ENCODE measurements at regions not wholly inside any gene's neighbourhood (a gene's known extent, or its start where the extent isn't known, plus 50 kb on each side); places are given as distances from the start of the nearest gene placed in this dataset.

DNA sequence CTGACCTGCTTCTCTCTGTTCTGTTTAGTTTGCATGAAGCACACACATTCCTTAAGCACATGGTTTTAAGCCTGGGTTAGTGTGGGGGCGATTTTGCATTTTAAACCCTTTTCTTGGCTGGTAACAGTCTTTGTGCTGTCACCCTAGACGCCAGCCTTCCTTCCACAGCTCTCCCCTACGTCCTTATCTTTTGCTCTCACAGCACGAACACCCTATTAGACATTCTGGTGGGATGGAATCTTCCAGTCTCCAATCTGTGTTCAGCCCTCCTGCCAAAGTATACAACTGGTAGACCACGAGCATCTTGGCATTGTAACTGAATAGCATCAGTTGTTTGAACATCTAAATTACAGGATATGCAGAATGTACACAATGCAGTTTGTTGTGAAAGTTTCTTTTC lies 316.9 kb upstream of the IRX2 start:
- Histone ChIP-seq H3K4me3 (no peak overlapping the region), H3K27ac (no peak overlapping the region), H3K27me3 (no peaks in the 10 kb centered on the region), H3K9me3 (peaks cover 3% of the 10 kb centered on the region), H3K36me3 (no peaks in the 10 kb centered on the region), H3K4me1 (no peaks in the 10 kb centered on the region)
- intact Hi-C loops (cut with DNase I) = no loop called here
- TF ChIP-seq, protein P1, sequence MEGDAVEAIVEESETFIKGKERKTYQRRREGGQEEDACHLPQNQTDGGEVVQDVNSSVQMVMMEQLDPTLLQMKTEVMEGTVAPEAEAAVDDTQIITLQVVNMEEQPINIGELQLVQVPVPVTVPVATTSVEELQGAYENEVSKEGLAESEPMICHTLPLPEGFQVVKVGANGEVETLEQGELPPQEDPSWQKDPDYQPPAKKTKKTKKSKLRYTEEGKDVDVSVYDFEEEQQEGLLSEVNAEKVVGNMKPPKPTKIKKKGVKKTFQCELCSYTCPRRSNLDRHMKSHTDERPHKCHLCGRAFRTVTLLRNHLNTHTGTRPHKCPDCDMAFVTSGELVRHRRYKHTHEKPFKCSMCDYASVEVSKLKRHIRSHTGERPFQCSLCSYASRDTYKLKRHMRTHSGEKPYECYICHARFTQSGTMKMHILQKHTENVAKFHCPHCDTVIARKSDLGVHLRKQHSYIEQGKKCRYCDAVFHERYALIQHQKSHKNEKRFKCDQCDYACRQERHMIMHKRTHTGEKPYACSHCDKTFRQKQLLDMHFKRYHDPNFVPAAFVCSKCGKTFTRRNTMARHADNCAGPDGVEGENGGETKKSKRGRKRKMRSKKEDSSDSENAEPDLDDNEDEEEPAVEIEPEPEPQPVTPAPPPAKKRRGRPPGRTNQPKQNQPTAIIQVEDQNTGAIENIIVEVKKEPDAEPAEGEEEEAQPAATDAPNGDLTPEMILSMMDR (IDR thresholded peaks at IDR 0.05) = no peak
- ATAC-seq = no peak
- no peak for DNase-seq

DNA sequence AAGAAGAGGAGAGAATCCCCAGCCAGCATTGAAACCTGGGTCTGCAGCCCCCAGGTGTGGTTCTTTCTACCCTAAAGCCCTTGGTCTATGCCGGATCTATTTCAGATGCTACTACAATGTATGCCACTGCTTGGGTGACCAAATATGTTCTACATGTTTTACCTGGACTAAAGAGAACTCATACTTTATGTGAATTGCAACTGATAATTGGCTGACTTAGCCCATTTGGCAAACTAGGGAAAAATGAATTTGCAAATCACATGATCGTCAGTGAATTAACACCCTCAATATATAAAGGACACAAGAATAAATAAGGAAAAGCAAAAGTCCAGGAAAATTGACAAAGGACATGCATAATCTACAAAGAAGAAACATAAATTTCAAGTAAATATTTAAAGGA lies 308.8 kb upstream of the IRX2 start:
- no peak overlapping the region for H3K27ac ChIP-seq
- ATAC-seq (no peak), DNase-seq (no peak)
- intact Hi-C loops (cut with DNase I) = no loop called here
- H3K4me1 ChIP-seq = no peaks in the 10 kb centered on the region
- H3K9me3 ChIP-seq = peaks cover 3% of the 10 kb centered on the region
- TF ChIP-seq, protein P1 (IDR thresholded peaks at IDR 0.05) = no peak
- H3K27me3 ChIP-seq = no peaks in the 10 kb centered on the region
- H3K4me3 ChIP-seq = no peak overlapping the region
- no peaks in the 10 kb centered on the region for H3K36me3 ChIP-seq

DNA sequence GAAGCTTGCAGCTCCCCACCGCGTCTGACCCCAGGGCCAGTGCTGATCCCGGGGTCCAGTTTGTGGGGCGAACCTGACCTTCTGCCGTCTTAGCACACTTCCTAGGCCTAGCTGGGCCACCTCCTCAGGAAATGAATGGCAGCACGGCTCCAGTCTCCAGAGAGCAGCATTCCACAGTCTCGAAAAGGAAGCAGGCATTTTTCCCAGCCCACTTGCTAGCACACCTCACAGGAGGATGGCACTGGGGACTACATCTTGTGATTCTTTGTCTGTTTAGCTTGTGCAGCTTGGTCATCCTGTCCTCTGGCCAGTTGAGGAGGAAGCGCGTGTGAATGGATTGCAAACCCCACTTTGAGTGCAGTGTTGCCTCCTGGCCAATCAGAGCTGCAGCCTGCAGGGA lies 308.0 kb upstream of the IRX2 start:
- H3K27ac ChIP-seq = no peak overlapping the region
- intact Hi-C loops (cut with DNase I) = no loop called here
- H3K4me3 ChIP-seq = no peak overlapping the region
- no peaks in the 10 kb centered on the region for H3K27me3 ChIP-seq
- DNase-seq = no peak
- no peak for ATAC-seq
- H3K9me3 ChIP-seq = peaks cover 3% of the 10 kb centered on the region
- no peaks in the 10 kb centered on the region for H3K4me1 ChIP-seq
- TF ChIP-seq, protein P1 (IDR thresholded peaks at IDR 0.05) = no peak
- H3K36me3 ChIP-seq = no peaks in the 10 kb centered on the region

DNA sequence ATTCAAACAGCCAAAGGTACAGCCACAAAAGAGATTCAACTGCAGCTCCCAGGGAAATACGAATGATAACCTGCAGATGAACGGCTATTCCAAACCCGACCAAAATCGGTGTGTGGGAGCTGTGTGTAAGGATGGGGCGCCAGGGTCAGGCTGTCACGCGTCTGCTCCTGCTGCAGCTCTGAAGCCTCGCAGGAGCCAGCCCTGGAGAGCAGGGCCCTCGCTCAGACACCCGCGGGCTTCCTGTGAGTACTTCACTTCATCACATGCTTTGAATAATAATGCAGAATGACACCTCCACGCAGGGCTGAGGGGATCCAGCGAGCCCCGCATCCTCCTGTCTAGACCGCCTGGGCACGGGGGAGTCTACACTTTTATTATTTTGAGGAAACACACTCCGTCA lies 307.5 kb upstream of the IRX2 start:
- Histone ChIP-seq H3K27ac (no peak overlapping the region), H3K27me3 (no peaks in the 10 kb centered on the region), H3K9me3 (peaks cover 3% of the 10 kb centered on the region), H3K4me3 (no peak overlapping the region), H3K36me3 (no peaks in the 10 kb centered on the region), H3K4me1 (no peaks in the 10 kb centered on the region)
- TF ChIP-seq, protein P1 (IDR thresholded peaks at IDR 0.05) = no peak
- no peak for DNase-seq
- intact Hi-C loops (cut with DNase I) = no loop called here
- ATAC-seq = no peak

DNA sequence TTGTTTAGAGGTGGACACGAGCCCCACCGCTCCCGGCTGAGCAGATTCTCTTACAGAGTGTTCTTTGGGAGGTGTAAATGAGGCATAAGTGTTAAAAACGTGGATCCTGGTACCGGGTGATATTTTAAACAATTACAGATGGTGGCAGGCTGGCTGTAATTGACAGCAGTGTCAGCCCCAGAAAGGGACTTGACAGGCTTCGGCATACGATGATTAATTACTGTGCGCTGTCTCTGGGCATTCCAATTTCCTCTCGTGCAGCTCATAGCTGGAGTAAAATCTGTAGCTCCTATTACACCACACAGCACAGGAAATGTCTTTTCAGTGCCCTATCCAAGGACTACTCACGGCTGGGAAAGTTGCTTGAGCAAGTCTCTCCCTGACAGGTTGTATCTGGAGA lies 305.4 kb upstream of the IRX2 start:
- Histone ChIP-seq H3K4me3 (no peak overlapping the region), H3K27ac (no peak overlapping the region), H3K27me3 (no peaks in the 10 kb centered on the region), H3K4me1 (no peaks in the 10 kb centered on the region), H3K36me3 (no peaks in the 10 kb centered on the region), H3K9me3 (no peaks in the 10 kb centered on the region)
- intact Hi-C loops (cut with DNase I) = no loop called here
- ATAC-seq (no peak), DNase-seq (no peak)
- TF ChIP-seq, protein P1 (IDR thresholded peaks at IDR 0.05) = no peak

DNA sequence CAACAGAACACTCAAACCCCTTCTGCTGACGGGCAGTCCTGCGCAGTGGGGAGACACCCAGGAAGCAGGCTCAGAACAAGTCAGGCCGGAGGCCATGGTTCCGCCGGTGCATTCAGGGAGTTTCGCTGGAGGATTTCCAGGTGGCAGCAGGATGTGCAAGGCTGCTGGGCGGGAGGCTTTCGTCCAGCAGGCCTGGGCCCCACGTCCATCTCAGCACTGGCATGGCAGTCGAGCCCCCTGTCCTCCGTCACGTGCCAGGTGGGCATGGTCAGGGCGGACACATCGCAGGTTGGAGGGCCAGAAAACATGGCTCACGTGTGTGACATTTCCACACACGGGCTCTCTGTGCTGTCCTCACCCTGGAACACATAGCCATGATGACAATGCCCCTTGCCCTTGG lies 299.9 kb upstream of the IRX2 start:
- Histone ChIP-seq H3K4me3 (no peak overlapping the region), H3K4me1 (no peaks in the 10 kb centered on the region), H3K36me3 (no peaks in the 10 kb centered on the region), H3K27ac (no peak overlapping the region), H3K27me3 (no peaks in the 10 kb centered on the region), H3K9me3 (no peaks in the 10 kb centered on the region)
- TF ChIP-seq, protein P1 (IDR thresholded peaks at IDR 0.05) = no peak
- intact Hi-C loops (cut with DNase I) = no loop called here
- DNase-seq = no peak
- ATAC-seq = no peak

All from upper lobe of right lung (tissue), 1 donor.